Upper lobe of left lung (tissue), 6 donors: ENCODE measurements at regions not wholly inside any gene's neighbourhood (a gene's known extent, or its start where the extent isn't known, plus 50 kb on each side); places are given as distances from the start of the nearest gene placed in this dataset.

Experiments used
- ATAC-seq, 2 donors: fragments of 200-7000 bp; cut with Tn5 transposase; one replicate each; pipeline ENCODE4 v1.9.1; 2022; ENCODE audit warnings: mild to moderate bottlenecking in 2 of 2, moderate library complexity in 2 of 2; ENCODE audit not compliant: low FRiP score in 2 of 2
- DNase-seq, 2 donors: peaks; one replicate each; pipeline ENCODE4 v3.0.0-alpha.2; 2019 to 2020
- H3K27ac ChIP-seq, 4 donors: fragments of 200-600 bp; sonication (generic); one replicate each; pipeline ENCODE4 v1.5.1; 2016 to 2019
- H3K27me3 ChIP-seq, 4 donors: fragments of 200-600 bp; sonication (generic); one replicate each; pipeline ENCODE4 v1.5.1; 2017 to 2019
- H3K36me3 ChIP-seq, 4 donors: fragments of 200-600 bp; sonication (generic); one replicate each; pipeline ENCODE4 v1.5.1; 2016 to 2019
- H3K4me1 ChIP-seq, 4 donors: fragments of 200-600 bp; sonication (generic); one replicate each; pipeline ENCODE4 v1.5.1; 2018 to 2019
- H3K4me3 ChIP-seq, 4 donors: fragments of 200-600 bp; sonication (generic); one replicate each; pipeline ENCODE4 v1.5.1; 2017 to 2019; ENCODE audit warnings: mild to moderate bottlenecking in 2 of 4, moderate library complexity in 1 of 4
- H3K9me3 ChIP-seq, 4 donors: fragments of 200-600 bp; sonication (generic); one replicate each; pipeline ENCODE4 v1.5.1; 2018 to 2019
- EP300 ChIP-seq, 4 donors: sonication (generic); formaldehyde crosslinking; IDR thresholded peaks; one replicate each; pipeline ENCODE4 v1.5.1; 2017; ENCODE audit warnings: antibody characterized with exemption in 4 of 4, control low read depth in 2 of 4
- POLR2A ChIP-seq, 4 donors: fragments of 450-650 bp; IDR thresholded peaks; one replicate each; pipeline ENCODE4 v1.5.1; 2016 to 2017; ENCODE audit warnings: antibody characterized with exemption in 4 of 4, mild to moderate bottlenecking in 2 of 4
- POLR2AphosphoS5 ChIP-seq, 2 donors: sonication (generic); formaldehyde crosslinking; IDR thresholded peaks; one replicate each; pipeline ENCODE4 v1.5.1; 2017; ENCODE audit warnings: antibody characterized with exemption in 2 of 2
- WGBS, 2 donors: methylation state at CpG; one replicate each; pipeline ENCODE4 v1.1.5; 2017 to 2018; 5-methylcytosine and 5-hydroxymethylcytosine counted together
- TF ChIP-seq, protein P1 (sequence below), 6 experiments: fragments of 450-650 bp in 4 of 6; fragments of 200-600 bp in 2 of 6; sonication (generic) in 2 of 6; IDR thresholded peaks; one replicate each; pipeline ENCODE4 v1.5.1; 2016 to 2019; ENCODE audit warnings: antibody characterized with exemption in 6 of 6
- donor health status: DM: no; HTN: no; CAD: no; lungs with moderate emphysema.
- donor health status: DM: no; HTN: yes; CAD: no; lungs with severe emphysema.

DNA sequence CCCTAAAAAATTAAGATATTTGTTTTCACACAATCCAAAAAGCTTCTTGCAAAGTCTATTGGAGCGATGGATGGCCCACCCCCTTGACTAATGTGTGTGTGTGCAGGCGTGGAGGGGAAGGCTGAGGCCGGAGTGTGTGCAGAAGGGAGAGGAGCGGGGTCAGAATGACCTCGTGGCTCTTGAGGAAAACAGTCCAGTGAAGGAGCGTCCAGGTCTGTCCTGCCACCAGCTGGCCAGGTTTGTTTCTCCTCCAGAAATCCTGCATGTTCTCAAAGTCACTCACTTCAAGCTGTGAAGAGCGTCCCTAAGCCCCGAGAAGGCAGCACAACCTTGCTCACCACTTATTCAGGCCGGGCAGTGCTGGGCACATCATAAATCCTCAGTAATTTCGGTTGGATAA, 69.5 kb upstream of the SSX2IP start:
- WGBS, 2 donors: 77 to 79% methylated on average over 10 of the region's 10 CpGs
- no peaks in the 10 kb centered on the region for H3K27me3 ChIP-seq
- no peak overlapping the region for H3K27ac ChIP-seq
- no peak for TF ChIP-seq POLR2A (IDR thresholded peaks at IDR 0.05)
- no peak for TF ChIP-seq EP300 (IDR thresholded peaks at IDR 0.05)
- no peak for TF ChIP-seq POLR2AphosphoS5 (IDR thresholded peaks at IDR 0.05)
- TF ChIP-seq, protein P1, sequence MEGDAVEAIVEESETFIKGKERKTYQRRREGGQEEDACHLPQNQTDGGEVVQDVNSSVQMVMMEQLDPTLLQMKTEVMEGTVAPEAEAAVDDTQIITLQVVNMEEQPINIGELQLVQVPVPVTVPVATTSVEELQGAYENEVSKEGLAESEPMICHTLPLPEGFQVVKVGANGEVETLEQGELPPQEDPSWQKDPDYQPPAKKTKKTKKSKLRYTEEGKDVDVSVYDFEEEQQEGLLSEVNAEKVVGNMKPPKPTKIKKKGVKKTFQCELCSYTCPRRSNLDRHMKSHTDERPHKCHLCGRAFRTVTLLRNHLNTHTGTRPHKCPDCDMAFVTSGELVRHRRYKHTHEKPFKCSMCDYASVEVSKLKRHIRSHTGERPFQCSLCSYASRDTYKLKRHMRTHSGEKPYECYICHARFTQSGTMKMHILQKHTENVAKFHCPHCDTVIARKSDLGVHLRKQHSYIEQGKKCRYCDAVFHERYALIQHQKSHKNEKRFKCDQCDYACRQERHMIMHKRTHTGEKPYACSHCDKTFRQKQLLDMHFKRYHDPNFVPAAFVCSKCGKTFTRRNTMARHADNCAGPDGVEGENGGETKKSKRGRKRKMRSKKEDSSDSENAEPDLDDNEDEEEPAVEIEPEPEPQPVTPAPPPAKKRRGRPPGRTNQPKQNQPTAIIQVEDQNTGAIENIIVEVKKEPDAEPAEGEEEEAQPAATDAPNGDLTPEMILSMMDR (IDR thresholded peaks at IDR 0.05): no peak
- no peaks in the 10 kb centered on the region for H3K36me3 ChIP-seq
- ATAC-seq (no peak), DNase-seq (no peak)
- no peaks in the 10 kb centered on the region for H3K9me3 ChIP-seq
- peaks cover 0 to 7% (median 1%) of the 10 kb centered on the region in 4 donors for H3K4me1 ChIP-seq
- no peak overlapping the region for H3K4me3 ChIP-seq

DNA sequence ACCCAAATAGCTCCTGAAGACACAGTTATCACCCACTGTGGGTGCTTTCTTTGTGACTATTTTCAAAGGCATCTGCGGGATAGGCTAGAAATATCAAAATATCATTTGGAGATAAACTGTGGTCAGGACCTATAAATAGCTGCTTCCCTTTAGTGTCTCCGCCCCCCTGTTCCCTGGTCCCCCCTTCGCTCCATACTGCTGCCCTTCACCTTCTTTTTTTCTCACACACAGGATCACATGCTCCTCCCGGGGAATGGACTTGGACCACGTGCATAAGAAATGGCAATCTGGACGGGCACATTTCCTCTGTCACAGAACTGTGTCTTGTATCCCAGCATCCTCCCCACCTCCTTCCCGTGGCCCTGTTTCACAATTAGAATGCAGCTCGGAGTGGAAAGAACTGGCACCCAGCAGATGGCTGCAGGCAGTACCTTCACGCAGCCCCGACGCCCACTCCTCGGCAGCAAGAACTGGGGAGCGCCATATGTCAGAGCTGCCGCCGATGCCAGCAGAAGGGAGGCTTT, 68.8 kb upstream of the SSX2IP start:
- peak in 1 of 2 donors; percentile 69 for ATAC-seq
- H3K9me3 ChIP-seq: no peaks in the 10 kb centered on the region
- H3K36me3 ChIP-seq: no peaks in the 10 kb centered on the region
- H3K4me3 ChIP-seq: peak overlapping the region in 2 of 4 donors; percentile 20 to 37
- no peak overlapping the region for H3K27ac ChIP-seq
- TF ChIP-seq POLR2AphosphoS5 (IDR thresholded peaks at IDR 0.05) (no peak), EP300 (IDR thresholded peaks at IDR 0.05) (no peak), POLR2A (IDR thresholded peaks at IDR 0.05) (no peak)
- TF ChIP-seq, protein P1 (IDR thresholded peaks at IDR 0.05): no peak
- H3K27me3 ChIP-seq: no peaks in the 10 kb centered on the region
- peak; percentile 26 to 52 for DNase-seq
- WGBS, 2 donors: 29 to 37% methylated on average over 15 of the region's 15 CpGs
- peaks cover 0 to 7% (median 1%) of the 10 kb centered on the region in 4 donors for H3K4me1 ChIP-seq

DNA sequence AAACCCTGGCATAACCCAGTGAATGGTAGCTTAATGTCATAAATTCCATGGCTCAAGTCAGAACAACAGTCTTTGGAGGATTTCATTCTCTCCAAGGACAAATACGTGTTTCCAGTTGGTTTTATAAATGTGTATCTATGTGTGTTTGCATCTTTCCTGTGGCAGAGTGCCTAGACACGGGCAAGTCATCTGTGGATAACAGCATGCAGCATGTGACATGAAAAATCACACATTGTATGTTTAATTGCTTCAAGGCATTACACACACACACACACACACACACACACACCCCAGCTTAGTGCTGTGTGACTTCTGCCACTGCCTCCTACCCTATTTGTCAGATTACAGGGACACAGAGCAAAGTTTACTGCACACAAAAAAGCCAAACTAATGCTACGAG, 68.2 kb upstream of the SSX2IP start:
- Histone ChIP-seq H3K4me1 (peaks cover 0 to 7% (median 1%) of the 10 kb centered on the region in 4 donors), H3K4me3 (peak overlapping the region in 1 of 4 donors; percentile 37), H3K9me3 (no peaks in the 10 kb centered on the region), H3K36me3 (no peaks in the 10 kb centered on the region), H3K27me3 (no peaks in the 10 kb centered on the region), H3K27ac (no peak overlapping the region)
- ATAC-seq: no peak
- TF ChIP-seq EP300 (IDR thresholded peaks at IDR 0.05): no peak
- no peak for TF ChIP-seq POLR2A (IDR thresholded peaks at IDR 0.05)
- TF ChIP-seq, protein P1 (IDR thresholded peaks at IDR 0.05): no peak
- TF ChIP-seq POLR2AphosphoS5 (IDR thresholded peaks at IDR 0.05): no peak
- DNase-seq: no peak
- 70 to 74% methylated on average over 3 of the region's 3 CpGs for WGBS, 2 donors

DNA sequence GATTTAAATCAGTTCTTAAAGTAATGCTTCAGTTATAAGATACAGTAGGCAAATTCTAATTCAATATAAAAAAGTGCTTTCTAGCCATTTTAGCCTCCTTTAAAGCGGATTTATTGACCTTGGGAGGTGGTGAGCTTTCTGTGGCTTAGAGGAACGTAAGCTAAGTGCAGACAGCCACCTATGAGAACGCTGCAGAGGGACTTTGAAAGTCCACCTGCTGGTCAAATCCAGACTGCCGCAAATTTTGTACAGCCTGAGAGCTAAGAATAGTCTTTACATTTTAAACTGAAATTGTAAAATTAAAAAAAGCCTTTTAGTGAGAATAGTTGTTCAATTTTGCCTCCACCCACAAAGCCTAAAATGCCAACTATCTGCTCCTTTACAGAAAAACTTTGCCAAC, 67.0 kb upstream of the SSX2IP start:
- Histone ChIP-seq H3K4me1 (peaks cover 0 to 7% (median 1%) of the 10 kb centered on the region in 4 donors), H3K36me3 (no peaks in the 10 kb centered on the region), H3K4me3 (no peak overlapping the region), H3K9me3 (no peaks in the 10 kb centered on the region), H3K27me3 (no peaks in the 10 kb centered on the region), H3K27ac (no peak overlapping the region)
- 76 to 93% methylated on average over 4 of the region's 4 CpGs for WGBS, 2 donors
- TF ChIP-seq POLR2AphosphoS5 (IDR thresholded peaks at IDR 0.05): no peak
- no peak for TF ChIP-seq POLR2A (IDR thresholded peaks at IDR 0.05)
- no peak for TF ChIP-seq EP300 (IDR thresholded peaks at IDR 0.05)
- TF ChIP-seq, protein P1 (IDR thresholded peaks at IDR 0.05): no peak
- DNase-seq: no peak
- ATAC-seq: no peak

DNA sequence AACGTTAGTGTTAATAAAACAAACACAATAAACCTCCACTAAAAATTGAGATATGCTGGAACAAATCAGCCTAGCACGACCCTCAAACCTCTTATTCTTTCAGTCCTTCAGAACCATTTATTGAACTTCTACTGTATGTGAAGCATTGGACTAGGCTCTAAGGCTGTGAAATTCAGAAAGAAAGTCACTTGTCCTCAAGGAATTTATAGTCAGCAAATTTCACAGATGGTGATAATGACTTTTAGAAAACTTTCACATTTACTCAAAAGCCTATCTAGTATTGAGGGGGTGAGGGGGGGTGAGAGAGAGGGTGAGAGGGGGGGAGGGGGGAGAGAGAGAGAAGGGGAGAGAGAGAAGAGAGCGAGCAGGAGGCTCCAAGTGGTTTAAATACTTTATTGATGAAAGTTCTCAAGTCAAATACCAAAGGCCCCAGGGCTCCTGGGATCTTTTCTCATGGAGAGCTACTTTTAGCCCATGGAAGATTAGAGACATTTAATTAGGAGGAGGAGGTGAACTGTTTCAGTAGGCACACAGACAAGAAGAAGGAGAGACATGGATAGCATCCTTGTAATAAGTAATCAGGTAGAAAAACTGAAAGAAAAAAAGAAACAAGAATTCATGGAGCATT, 66.3 kb upstream of the SSX2IP start:
- ATAC-seq: no peak
- WGBS, 2 donors: 61 to 64% methylated on average over 3 of the region's 3 CpGs
- TF ChIP-seq EP300 (IDR thresholded peaks at IDR 0.05) (no peak), POLR2AphosphoS5 (IDR thresholded peaks at IDR 0.05) (no peak), POLR2A (IDR thresholded peaks at IDR 0.05) (no peak)
- TF ChIP-seq, protein P1 (IDR thresholded peaks at IDR 0.05): no peak

More for the DNA sequence above, 66.3 kb upstream of the SSX2IP start:
- Histone ChIP-seq H3K4me1 (peaks cover 0 to 7% (median 1%) of the 10 kb centered on the region in 4 donors), H3K27me3 (no peaks in the 10 kb centered on the region), H3K9me3 (no peaks in the 10 kb centered on the region), H3K27ac (no peak overlapping the region), H3K4me3 (no peak overlapping the region), H3K36me3 (no peaks in the 10 kb centered on the region)
- DNase-seq: no peak
